IMR-90 (cell line): ENCODE measurements at regions not wholly inside any gene's neighbourhood (a gene's known extent, or its start where the extent isn't known, plus 50 kb on each side); places are given as distances from the start of the nearest gene placed in this dataset.

Experiments
- ATAC-seq: fragments of 200-7000 bp; cut with Tn5 transposase; 2 replicates; pipeline ENCODE4 v1.9.1; 2020; ENCODE audit warnings: low read depth, mild to moderate bottlenecking, moderate library complexity
- BruUV-seq: library from RNA; stranded (reverse); fragments of 400-500 nt; replicated peaks from 2 replicates; lab custom pipeline; 2021; lab: Mats Ljungman, UMichigan
- CTCF ChIA-PET: fragments of 300-600 bp; formaldehyde crosslinking; extraction: SDS; loops from one replicate; lab custom pipeline; 2021; ENCODE audit warnings: antibody characterized with exemption; lab: Yijun Ruan, JAX
- POLR2A ChIA-PET: fragments of 300-600 bp; sonication (Branson Sonifier 250); formaldehyde crosslinking; loops from one replicate; lab custom pipeline; 2022; ENCODE audit warnings: antibody characterized with exemption; ENCODE audit not compliant: unreplicated experiment; lab: Charles Lee
- DNase-seq: peaks from one replicate; pipeline ENCODE4 v3.0.0; 2013
- H2AFZ ChIP-seq: replicated peaks from 2 replicates; pipeline ENCODE3; 2013; ENCODE audit warnings: low read length, mild to moderate bottlenecking; ENCODE audit not compliant: poor library complexity
- H2AK5ac ChIP-seq: 2 replicates; pipeline ENCODE4 v1.6.1; 2013; ENCODE audit warnings: low read depth, low read length, inconsistent platforms
- H2AK9ac ChIP-seq: replicated peaks from 2 replicates; pipeline ENCODE3; 2013; ENCODE audit warnings: mild to moderate bottlenecking, low read depth, low read length, moderate library complexity; ENCODE audit not compliant: poor library complexity
- H2BK120ac ChIP-seq: 2 replicates; pipeline ENCODE4 v1.6.1; 2013; ENCODE audit warnings: low read depth, low read length, inconsistent platforms
- H2BK15ac ChIP-seq: 3 replicates; pipeline ENCODE4 v1.6.1; 2013; ENCODE audit warnings: low read depth, low read length, inconsistent platforms
- H2BK20ac ChIP-seq: 2 replicates; pipeline ENCODE4 v1.6.1; 2013; ENCODE audit warnings: low read depth, mild to moderate bottlenecking, inconsistent platforms, low read length, moderate library complexity
- H2BK5ac ChIP-seq: 2 replicates; pipeline ENCODE4 v1.6.1; 2013; ENCODE audit warnings: mild to moderate bottlenecking, low read depth, low read length, inconsistent platforms; ENCODE audit not compliant: poor library complexity, severe bottlenecking
- H3K14ac ChIP-seq: replicated peaks from 2 replicates; pipeline ENCODE4 v1.6.1; 2013; ENCODE audit warnings: low read depth, low read length, inconsistent platforms
- H3K18ac ChIP-seq: 2 replicates; pipeline ENCODE4 v1.6.1; 2013; ENCODE audit warnings: low read depth, low read length, control low read depth
- H3K23ac ChIP-seq: 2 replicates; pipeline ENCODE4 v1.6.1; 2013; ENCODE audit warnings: low read depth, low read length, inconsistent platforms
- H3K27ac ChIP-seq: 2 replicates; pipeline ENCODE4 v1.5.1; 2013; ENCODE audit warnings: mild to moderate bottlenecking, control low read depth, low read length; ENCODE audit not compliant: insufficient read depth
- H3K27me3 ChIP-seq: 2 replicates; pipeline ENCODE4 v1.6.1; 2013; ENCODE audit warnings: low read length; ENCODE audit not compliant: control insufficient read depth, insufficient read depth
- H3K36me3 ChIP-seq: 2 replicates; pipeline ENCODE4 v1.6.1; 2013; ENCODE audit warnings: low read length, mixed read lengths; ENCODE audit not compliant: control insufficient read depth, insufficient read depth
- H3K4ac ChIP-seq: 2 replicates; pipeline ENCODE4 v1.6.1; 2013; ENCODE audit warnings: low read depth, low read length, inconsistent platforms
- H3K4me1 ChIP-seq: 2 replicates; pipeline ENCODE4 v1.6.1; 2013; ENCODE audit warnings: low read length, mixed read lengths; ENCODE audit not compliant: control insufficient read depth, insufficient read depth
- H3K4me2 ChIP-seq: 2 replicates; pipeline ENCODE4 v1.6.1; 2013; ENCODE audit warnings: low read depth, mild to moderate bottlenecking, control low read depth, low read length, moderate library complexity
- H3K4me3 ChIP-seq: 2 replicates; pipeline ENCODE4 v1.5.1; 2013; ENCODE audit warnings: low read depth, mild to moderate bottlenecking, control low read depth, low read length, moderate library complexity; ENCODE audit not compliant: insufficient read depth
- H3K56ac ChIP-seq: 2 replicates; pipeline ENCODE4 v1.6.1; 2013; ENCODE audit warnings: low read length, inconsistent platforms; ENCODE audit not compliant: insufficient read depth; ENCODE audit errors: extremely low read depth
- H3K79me1 ChIP-seq, 2 experiments: 2 replicates each; pipeline ENCODE4 v1.6.1; 2013; ENCODE audit warnings: low read length in 2 of 2, inconsistent platforms in 1 of 2, low read depth in 1 of 2
- H3K9ac ChIP-seq: 2 replicates; pipeline ENCODE4 v1.6.1; 2013; ENCODE audit warnings: low read depth, low read length, control low read depth
- H3K9me1 ChIP-seq: 2 replicates; pipeline ENCODE4 v1.6.1; 2013; ENCODE audit warnings: low read length, inconsistent platforms; ENCODE audit not compliant: insufficient read depth
- H3K9me3 ChIP-seq: 2 replicates; pipeline ENCODE4 v1.6.1; 2013; ENCODE audit warnings: low read length; ENCODE audit not compliant: control insufficient read depth, insufficient read depth
- H4K20me1 ChIP-seq: 2 replicates; pipeline ENCODE4 v1.6.1; 2013; ENCODE audit warnings: low read length, inconsistent platforms; ENCODE audit not compliant: insufficient read depth
- H4K5ac ChIP-seq: 2 replicates; pipeline ENCODE4 v1.6.1; 2013; ENCODE audit warnings: mild to moderate bottlenecking, low read depth, low read length, control low read depth
- H4K8ac ChIP-seq, 2 experiments: 2 replicates each; pipeline ENCODE4 v1.6.1; 2013; ENCODE audit warnings: low read depth in 2 of 2, low read length in 2 of 2, control low read depth in 1 of 2, inconsistent platforms in 1 of 2
- H4K91ac ChIP-seq: 2 replicates; pipeline ENCODE4 v1.6.1; 2013; ENCODE audit warnings: low read depth, low read length, inconsistent platforms; ENCODE audit not compliant: insufficient read depth
- BHLHE40 ChIP-seq: fragments of 150-350 bp; IDR thresholded peaks from 2 replicates; pipeline ENCODE4 v1.6.1; 2016; ENCODE audit warnings: mild to moderate bottlenecking, low read depth, low read length
- CEBPB ChIP-seq: IDR thresholded peaks from 2 replicates; pipeline ENCODE4 v1.6.1; 2012; ENCODE audit warnings: low read depth, low read length, improper control_type of control experiment
- CHD1 ChIP-seq: IDR thresholded peaks from 2 replicates; pipeline ENCODE4 v1.6.1; 2012; ENCODE audit warnings: low read depth, low read length, improper control_type of control experiment
- ELK1 ChIP-seq: fragments of 150-350 bp; IDR thresholded peaks from 2 replicates; pipeline ENCODE4 v1.6.1; 2016; ENCODE audit warnings: low read depth, mild to moderate bottlenecking, low read length, moderate library complexity, borderline replicate concordance
- FOS ChIP-seq: fragments of 150-350 bp; IDR thresholded peaks from 2 replicates; pipeline ENCODE4 v1.6.1; 2016; ENCODE audit warnings: low read depth, low read length
- MAFK ChIP-seq: IDR thresholded peaks from 2 replicates; pipeline ENCODE4 v1.6.1; 2012; ENCODE audit warnings: low read depth, low read length, improper control_type of control experiment
- MAZ ChIP-seq: IDR thresholded peaks from 2 replicates; pipeline ENCODE4 v1.6.1; 2012; ENCODE audit warnings: low read depth, mild to moderate bottlenecking, low read length, improper control_type of control experiment, moderate library complexity, borderline replicate concordance
- MXI1 ChIP-seq: IDR thresholded peaks from 2 replicates; pipeline ENCODE4 v1.6.1; 2012; ENCODE audit warnings: low read depth, mild to moderate bottlenecking, low read length, moderate library complexity, borderline replicate concordance
- POLR2A ChIP-seq: IDR thresholded peaks from 2 replicates; pipeline ENCODE4 v1.6.1; 2012; ENCODE audit warnings: mild to moderate bottlenecking, low read depth, low read length
- RAD21 ChIP-seq: IDR thresholded peaks from 2 replicates; pipeline ENCODE4 v1.6.1; 2012; ENCODE audit warnings: low read length, improper control_type of control experiment
- RCOR1 ChIP-seq: IDR thresholded peaks from 2 replicates; pipeline ENCODE4 v1.6.1; 2012; ENCODE audit warnings: mild to moderate bottlenecking, low read length, improper control_type of control experiment; ENCODE audit not compliant: insufficient replicate concordance
- RFX5 ChIP-seq: IDR thresholded peaks from 2 replicates; pipeline ENCODE4 v1.8.0; 2012; ENCODE audit warnings: low read depth, mild to moderate bottlenecking, low read length, moderate library complexity
- SMC3 ChIP-seq: fragments of 150-350 bp; IDR thresholded peaks from 2 replicates; pipeline ENCODE4 v1.6.1; 2016; ENCODE audit warnings: low read depth, mild to moderate bottlenecking, antibody characterized with exemption, low read length, moderate library complexity
- WGBS, 2 experiments: methylation state at CpG; one replicate each; pipeline versions ENCODE4 v1.1.5 to v1.1.7; 2013; ENCODE audit warnings: missing lambda C conversion rate in 2 of 2; ENCODE audit not compliant: insufficient read length in 1 of 2; ENCODE audit errors: extremely low coverage in 2 of 2; 5-methylcytosine and 5-hydroxymethylcytosine counted together
- dilution Hi-C: fragments of 300-500 bp; cut with HindIII; formaldehyde crosslinking; loops from one replicate; pipeline ENCODE4 v1.14.3; 2018; ENCODE audit warnings: low sequenced_read_pairs; ENCODE audit not compliant: unreplicated experiment
- in situ Hi-C: fragments of 300-500 bp; cut with MboI; formaldehyde crosslinking; loops from 3 replicates; pipeline ENCODE4 v1.14.3; 2019; ENCODE audit warnings: low sequenced_read_pairs, inconsistent platforms, mixed read lengths
- intact Hi-C: fragments of 100-400 bp; cut with micrococcal nuclease; formaldehyde crosslinking; loops from 2 replicates; pipeline ENCODE4 v1.10.0; 2022
- TF ChIP-seq, protein P1 (sequence below): conservative IDR thresholded peaks from 2 replicates; pipeline ENCODE4 v1.5.1; 2012; ENCODE audit warnings: mild to moderate bottlenecking, low read depth, low read length, improper control_type of control experiment

GRCh38 chr7:85757348-85757747 lies 570.5 kb upstream of the SEMA3D start:
- H3K4ac ChIP-seq = no peak overlapping the region
- no peaks in the 10 kb centered on the region for H3K27me3 ChIP-seq
- no peak overlapping the region for H3K18ac ChIP-seq
- no peaks in the 10 kb centered on the region for H4K20me1 ChIP-seq
- no peak overlapping the region for H2BK5ac ChIP-seq
- H3K79me1 ChIP-seq = no peaks in the 10 kb centered on the region
- no peak overlapping the region for H3K56ac ChIP-seq
- DNase-seq = no peak
- BruUV-seq = no TSS peak
- no peak for TF ChIP-seq POLR2A
- TF ChIP-seq, protein P1, sequence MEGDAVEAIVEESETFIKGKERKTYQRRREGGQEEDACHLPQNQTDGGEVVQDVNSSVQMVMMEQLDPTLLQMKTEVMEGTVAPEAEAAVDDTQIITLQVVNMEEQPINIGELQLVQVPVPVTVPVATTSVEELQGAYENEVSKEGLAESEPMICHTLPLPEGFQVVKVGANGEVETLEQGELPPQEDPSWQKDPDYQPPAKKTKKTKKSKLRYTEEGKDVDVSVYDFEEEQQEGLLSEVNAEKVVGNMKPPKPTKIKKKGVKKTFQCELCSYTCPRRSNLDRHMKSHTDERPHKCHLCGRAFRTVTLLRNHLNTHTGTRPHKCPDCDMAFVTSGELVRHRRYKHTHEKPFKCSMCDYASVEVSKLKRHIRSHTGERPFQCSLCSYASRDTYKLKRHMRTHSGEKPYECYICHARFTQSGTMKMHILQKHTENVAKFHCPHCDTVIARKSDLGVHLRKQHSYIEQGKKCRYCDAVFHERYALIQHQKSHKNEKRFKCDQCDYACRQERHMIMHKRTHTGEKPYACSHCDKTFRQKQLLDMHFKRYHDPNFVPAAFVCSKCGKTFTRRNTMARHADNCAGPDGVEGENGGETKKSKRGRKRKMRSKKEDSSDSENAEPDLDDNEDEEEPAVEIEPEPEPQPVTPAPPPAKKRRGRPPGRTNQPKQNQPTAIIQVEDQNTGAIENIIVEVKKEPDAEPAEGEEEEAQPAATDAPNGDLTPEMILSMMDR = no peak
- TF ChIP-seq SMC3 = no peak
- no peak for TF ChIP-seq MAFK
- no peak for TF ChIP-seq BHLHE40
- TF ChIP-seq CEBPB = no peak
- TF ChIP-seq RAD21 = no peak
- no peak for TF ChIP-seq CHD1
- no peak for TF ChIP-seq ELK1
- TF ChIP-seq FOS = no peak
- TF ChIP-seq MXI1 = no peak
- TF ChIP-seq RCOR1 = no peak
- no peak for TF ChIP-seq RFX5
- TF ChIP-seq MAZ = no peak
- H3K4me2 ChIP-seq = no peak overlapping the region
- in situ Hi-C loops = no loop called here
- no peak overlapping the region for H2AK9ac ChIP-seq
- H3K4me3 ChIP-seq = no peak overlapping the region
- H3K23ac ChIP-seq = no peak overlapping the region
- H2BK20ac ChIP-seq = no peak overlapping the region
- dilution Hi-C loops = no loop called here
- no peak overlapping the region for H2BK120ac ChIP-seq
- no peaks in the 10 kb centered on the region for H3K36me3 ChIP-seq
- no peak overlapping the region for H3K14ac ChIP-seq
- no peak overlapping the region for H2BK15ac ChIP-seq
- no peak overlapping the region for H4K8ac ChIP-seq
- ChIA-PET POLR2A (no interaction called here), CTCF (no interaction called here)
- H2AFZ ChIP-seq = no peak overlapping the region
- ATAC-seq = no peak
- WGBS, 2 experiments = no CpG with 5 or more reads among the region's 1 CpG
- no peak overlapping the region for H4K91ac ChIP-seq
- no peak overlapping the region for H3K9ac ChIP-seq
- no peaks in the 10 kb centered on the region for H3K9me1 ChIP-seq
- no peak overlapping the region for H2AK5ac ChIP-seq
- no peak overlapping the region for H3K27ac ChIP-seq
- H3K4me1 ChIP-seq = no peaks in the 10 kb centered on the region
- no peak overlapping the region for H4K5ac ChIP-seq
- no peaks in the 10 kb centered on the region for H3K9me3 ChIP-seq
- intact Hi-C loops = no loop called here
